ENCODE measurements at regions not wholly inside any gene's neighbourhood (a gene's known extent, or its start where the extent isn't known, plus 50 kb on each side); places are given as distances from the start of the nearest gene placed in this dataset.
"Not testable (repeated sequence)": the region's sequence is repeated elsewhere in the genome, so short reads cannot be mapped to it uniquely, and the experiment has no call there.

DNA sequence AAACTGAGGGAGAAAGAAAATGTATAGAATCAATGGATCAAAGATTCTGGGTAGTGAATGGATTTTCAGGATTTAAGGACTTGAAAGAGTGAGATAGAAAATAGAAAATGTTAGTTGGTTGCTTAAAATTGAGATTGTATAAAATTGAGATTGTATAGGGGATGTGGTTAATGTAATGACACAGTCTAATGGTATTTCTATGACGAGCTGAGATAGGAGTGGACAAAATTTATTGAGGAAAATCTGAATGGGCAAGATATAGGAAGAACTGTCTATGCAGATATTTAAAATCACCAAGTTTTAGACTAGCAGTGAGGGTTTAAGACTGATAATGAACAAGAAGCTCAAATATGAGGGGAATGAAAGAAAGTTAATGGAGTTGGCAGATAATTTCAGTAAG, 406.6 kb downstream of the NYAP2 start:
- no peak for TF ChIP-seq CTCF (IDR thresholded peaks at IDR 0.05)
- Histone ChIP-seq H3K4me1 (no peaks in the 10 kb centered on the region), H3K4me3 (ENCODE audit: low read depth, low read length) (no peak overlapping the region), H3K9me3 (ENCODE audit: control insufficient read depth, low read length) (no peaks in the 10 kb centered on the region), H3K79me2 (no peaks in the 10 kb centered on the region), H2AFZ (no peak overlapping the region), H3K36me3 (ENCODE audit: control insufficient read depth, insufficient read depth, low read length) (no peaks in the 10 kb centered on the region), H3K27me3 (ENCODE audit: control insufficient read depth, insufficient read depth, low read length) (no peaks in the 10 kb centered on the region), H3K27ac (no peak overlapping the region), H3K9ac (no peak overlapping the region), H3K4me2 (ENCODE audit: low read length) (no peak overlapping the region)

- H3K36me3 ChIP-seq (ENCODE audit: control insufficient read depth, insufficient read depth, low read length); H3K27ac ChIP-seq; H3K4me3 ChIP-seq (ENCODE audit: low read depth, low read length); H2AFZ ChIP-seq; H3K79me2 ChIP-seq; H3K27me3 ChIP-seq (ENCODE audit: control insufficient read depth, insufficient read depth, low read length); H3K9ac ChIP-seq; H3K4me2 ChIP-seq (ENCODE audit: low read length); H3K4me1 ChIP-seq; H3K9me3 ChIP-seq (ENCODE audit: control insufficient read depth, low read length): not testable (repeated sequence)
These were observed 402.6 kb downstream of the NYAP2 start for GRCh38 chr2:225802076-225802475.

GRCh38 chr2:225797394-225797793, 397.9 kb downstream of the NYAP2 start:
- no peaks in the 10 kb centered on the region for H3K27me3 ChIP-seq (ENCODE audit: control insufficient read depth, insufficient read depth, low read length)
- no peak overlapping the region for H3K4me2 ChIP-seq (ENCODE audit: low read length)
- H3K27ac ChIP-seq = no peak overlapping the region
- no peaks in the 10 kb centered on the region for H3K4me1 ChIP-seq
- no peak overlapping the region for H3K9ac ChIP-seq
- H3K4me3 ChIP-seq (ENCODE audit: low read depth, low read length) = no peak overlapping the region
- TF ChIP-seq CTCF (IDR thresholded peaks at IDR 0.05) = peak; percentile 17
- H3K9me3 ChIP-seq (ENCODE audit: control insufficient read depth, low read length) = no peaks in the 10 kb centered on the region
- no peaks in the 10 kb centered on the region for H3K79me2 ChIP-seq
- no peak overlapping the region for H2AFZ ChIP-seq
- H3K36me3 ChIP-seq (ENCODE audit: control insufficient read depth, insufficient read depth, low read length) = no peaks in the 10 kb centered on the region

DNA sequence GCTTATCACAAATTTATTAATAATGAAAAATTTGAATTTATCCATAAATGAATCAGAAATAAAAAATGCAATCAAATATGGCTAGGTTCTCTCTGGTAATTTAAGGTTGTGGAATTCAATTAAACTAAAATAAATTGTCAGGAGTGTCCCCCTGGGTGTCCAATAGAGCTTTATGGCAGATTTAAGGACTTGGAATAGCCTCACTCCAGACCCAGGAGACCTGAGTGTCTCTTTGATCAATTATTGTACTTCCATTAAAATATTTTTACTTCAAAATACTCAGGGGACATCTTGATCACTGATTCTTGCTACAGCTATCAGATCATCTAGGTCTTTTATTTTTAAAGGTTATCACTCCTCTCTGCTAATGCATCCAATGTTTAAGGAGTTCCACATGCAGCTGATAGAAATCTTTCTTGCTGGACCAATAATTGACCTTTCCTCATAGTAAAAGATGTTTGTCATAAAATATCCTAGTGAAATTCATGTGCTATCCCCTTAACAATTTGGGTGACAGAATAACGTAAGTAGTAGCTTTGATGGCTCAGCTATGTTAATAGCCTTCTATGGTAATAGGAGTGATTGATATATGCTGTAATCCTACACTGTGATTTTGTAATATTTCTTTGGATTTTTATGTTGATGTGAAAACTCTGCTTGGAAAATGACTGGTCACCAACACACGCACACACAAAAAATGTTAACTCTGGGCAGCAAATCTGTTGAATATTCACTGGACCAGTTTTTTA, 395.3 kb downstream of the NYAP2 start:
- Histone ChIP-seq H3K36me3 (ENCODE audit: control insufficient read depth, insufficient read depth, low read length) (no peaks in the 10 kb centered on the region), H3K4me1 (no peaks in the 10 kb centered on the region), H3K27me3 (ENCODE audit: control insufficient read depth, insufficient read depth, low read length) (no peaks in the 10 kb centered on the region), H3K4me3 (ENCODE audit: low read depth, low read length) (no peak overlapping the region), H2AFZ (no peak overlapping the region), H3K79me2 (no peaks in the 10 kb centered on the region), H3K4me2 (ENCODE audit: low read length) (no peak overlapping the region), H3K9ac (no peak overlapping the region), H3K9me3 (ENCODE audit: control insufficient read depth, low read length) (no peaks in the 10 kb centered on the region), H3K27ac (no peak overlapping the region)
- no peak for TF ChIP-seq CTCF (IDR thresholded peaks at IDR 0.05)

- H3K27me3 ChIP-seq (ENCODE audit: control insufficient read depth, insufficient read depth, low read length) = no peaks in the 10 kb centered on the region
- no peaks in the 10 kb centered on the region for H3K79me2 ChIP-seq
- no peak for TF ChIP-seq CTCF (IDR thresholded peaks at IDR 0.05)
- H3K9ac ChIP-seq = no peak overlapping the region
- H3K4me2 ChIP-seq (ENCODE audit: low read length) = no peak overlapping the region
- no peaks in the 10 kb centered on the region for H3K4me1 ChIP-seq
- H3K27ac ChIP-seq = no peak overlapping the region
- H3K4me3 ChIP-seq (ENCODE audit: low read depth, low read length) = no peak overlapping the region
- H3K9me3 ChIP-seq (ENCODE audit: control insufficient read depth, low read length) = no peaks in the 10 kb centered on the region
- no peak overlapping the region for H2AFZ ChIP-seq
- H3K36me3 ChIP-seq (ENCODE audit: control insufficient read depth, insufficient read depth, low read length) = no peaks in the 10 kb centered on the region
These were observed 394.4 kb downstream of the NYAP2 start for GRCh38 chr2:225793736-225794550.
